Keratinocyte (primary cell): ENCODE measurements at regions not wholly inside any gene's neighbourhood (a gene's known extent, or its start where the extent isn't known, plus 50 kb on each side); places are given as distances from the start of the nearest gene placed in this dataset.

Experiments
- EZH2 ChIP-seq: IDR thresholded peaks from one replicate; pipeline ENCODE4 v1.6.1; 2012; ENCODE audit warnings: inconsistent platforms, mild to moderate bottlenecking, low read length, moderate library complexity
- TF ChIP-seq, protein P1 (sequence below), 3 experiments: IDR thresholded peaks in 1 of 3; conservative IDR thresholded peaks in 1 of 3; optimal IDR thresholded peaks in 1 of 3; 2 replicates in 2 of 3; 3 replicates in 1 of 3; pipeline versions ENCODE3 to v1.5.1; 2011; ENCODE audit warnings: low read length in 3 of 3, mild to moderate bottlenecking in 3 of 3, moderate library complexity in 2 of 3, control low read depth in 1 of 3, inconsistent platforms in 1 of 3; ENCODE audit not compliant: insufficient read depth in 2 of 3; ENCODE audit errors: extremely low read depth in 1 of 3

DNA sequence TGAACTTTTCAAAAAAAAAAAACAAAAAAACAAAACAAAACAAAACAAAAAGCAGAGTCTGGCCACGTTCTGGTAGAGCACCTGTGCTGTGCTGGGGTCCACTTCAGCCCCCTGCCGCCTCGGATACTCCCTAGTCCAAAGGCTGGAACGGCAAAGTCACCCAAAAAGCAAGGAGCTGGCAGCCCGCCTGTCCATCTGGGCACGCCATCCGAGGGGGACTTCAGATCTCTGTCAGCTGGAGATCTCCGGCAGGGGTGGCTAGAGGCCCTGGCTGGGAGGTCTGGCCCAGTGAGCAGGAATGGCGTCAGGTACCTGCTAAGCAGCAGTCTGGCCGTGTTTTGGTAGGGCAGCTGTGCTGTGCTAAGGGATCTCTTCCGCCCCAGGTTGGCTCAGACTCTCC lies 152.3 kb upstream of the ZNF516 start:
- TF ChIP-seq, protein P1, sequence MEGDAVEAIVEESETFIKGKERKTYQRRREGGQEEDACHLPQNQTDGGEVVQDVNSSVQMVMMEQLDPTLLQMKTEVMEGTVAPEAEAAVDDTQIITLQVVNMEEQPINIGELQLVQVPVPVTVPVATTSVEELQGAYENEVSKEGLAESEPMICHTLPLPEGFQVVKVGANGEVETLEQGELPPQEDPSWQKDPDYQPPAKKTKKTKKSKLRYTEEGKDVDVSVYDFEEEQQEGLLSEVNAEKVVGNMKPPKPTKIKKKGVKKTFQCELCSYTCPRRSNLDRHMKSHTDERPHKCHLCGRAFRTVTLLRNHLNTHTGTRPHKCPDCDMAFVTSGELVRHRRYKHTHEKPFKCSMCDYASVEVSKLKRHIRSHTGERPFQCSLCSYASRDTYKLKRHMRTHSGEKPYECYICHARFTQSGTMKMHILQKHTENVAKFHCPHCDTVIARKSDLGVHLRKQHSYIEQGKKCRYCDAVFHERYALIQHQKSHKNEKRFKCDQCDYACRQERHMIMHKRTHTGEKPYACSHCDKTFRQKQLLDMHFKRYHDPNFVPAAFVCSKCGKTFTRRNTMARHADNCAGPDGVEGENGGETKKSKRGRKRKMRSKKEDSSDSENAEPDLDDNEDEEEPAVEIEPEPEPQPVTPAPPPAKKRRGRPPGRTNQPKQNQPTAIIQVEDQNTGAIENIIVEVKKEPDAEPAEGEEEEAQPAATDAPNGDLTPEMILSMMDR (optimal IDR thresholded peaks at IDR 0.05 in 1 of 3, IDR thresholded peaks at IDR 0.05 in 1 of 3, conservative IDR thresholded peaks at IDR 0.05 in 1 of 3; ENCODE audit: extremely low read depth in 1 of 3, insufficient read depth in 2 of 3, low read length in 3 of 3) = no peak
- TF ChIP-seq EZH2 = no peak
